ENCODE measurements at regions not wholly inside any gene's neighbourhood (a gene's known extent, or its start where the extent isn't known, plus 50 kb on each side); places are given as distances from the start of the nearest gene placed in this dataset.
"Not testable (repeated sequence)": the region's sequence is repeated elsewhere in the genome, so short reads cannot be mapped to it uniquely, and the experiment has no call there.

DNA sequence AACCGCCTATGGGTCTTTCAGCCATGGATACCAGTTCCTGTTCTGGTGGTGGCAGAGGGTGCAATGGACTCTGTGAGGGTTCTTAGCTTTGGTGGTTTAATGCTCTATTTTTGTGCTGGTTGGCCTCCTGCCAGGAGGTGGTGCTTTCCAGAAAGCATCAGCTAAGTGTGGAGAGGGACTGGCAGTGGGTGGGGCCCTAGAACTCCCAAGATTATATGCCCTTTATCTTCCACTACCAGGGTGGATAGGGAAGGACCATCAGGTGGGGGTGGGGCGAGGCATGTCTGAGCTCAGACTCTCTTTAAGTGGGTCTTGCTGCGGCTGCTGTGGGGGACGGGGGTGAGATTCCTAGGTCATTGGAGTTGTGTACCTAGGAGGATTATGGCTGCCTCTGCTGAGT is 298.3 kb upstream of the MAP3K7 start:
- not testable (repeated sequence) for DNase-seq (ENCODE audit: low spot score)

DNA sequence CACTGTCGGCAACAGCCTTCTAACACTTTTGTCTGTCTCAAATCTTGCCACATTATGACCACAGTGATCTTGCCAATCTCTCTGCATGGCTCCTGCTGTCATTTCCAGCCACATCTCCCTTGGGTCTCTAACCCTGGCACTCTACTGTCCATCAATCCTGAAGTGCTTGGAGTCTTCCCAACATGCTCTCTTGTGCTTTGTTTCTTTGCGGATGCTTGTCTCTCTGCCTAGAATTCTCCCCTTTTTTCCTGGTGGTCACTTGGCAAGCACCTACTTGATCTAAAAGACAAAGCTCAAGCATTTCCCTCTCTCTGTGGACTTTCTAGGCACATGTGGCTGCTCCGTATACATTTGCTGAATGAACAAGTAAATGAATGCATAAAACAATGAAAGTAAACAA is 290.7 kb upstream of the MAP3K7 start:
- DNase-seq (ENCODE audit: low spot score), result no peak

DNA sequence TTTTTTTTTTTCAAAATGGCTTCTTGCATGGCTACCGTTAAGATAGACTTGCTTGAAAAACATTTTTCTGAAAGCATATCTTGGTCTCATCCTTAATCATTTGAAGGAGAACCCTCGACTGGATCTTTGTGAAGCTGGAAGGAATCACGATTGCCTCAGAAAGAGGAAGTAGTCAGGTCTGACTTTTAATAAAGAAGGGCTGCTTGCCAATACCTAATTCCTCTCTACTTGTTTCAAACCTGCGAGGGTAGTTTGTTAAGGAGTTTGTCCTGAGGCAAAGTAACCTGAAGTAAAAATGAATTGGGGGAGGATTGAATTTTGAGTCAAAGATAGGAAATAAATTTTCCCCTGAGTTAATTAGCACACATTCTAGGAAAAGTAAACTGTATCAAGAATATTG is 288.1 kb upstream of the MAP3K7 start:
- no peak for DNase-seq (ENCODE audit: low spot score)

DNA sequence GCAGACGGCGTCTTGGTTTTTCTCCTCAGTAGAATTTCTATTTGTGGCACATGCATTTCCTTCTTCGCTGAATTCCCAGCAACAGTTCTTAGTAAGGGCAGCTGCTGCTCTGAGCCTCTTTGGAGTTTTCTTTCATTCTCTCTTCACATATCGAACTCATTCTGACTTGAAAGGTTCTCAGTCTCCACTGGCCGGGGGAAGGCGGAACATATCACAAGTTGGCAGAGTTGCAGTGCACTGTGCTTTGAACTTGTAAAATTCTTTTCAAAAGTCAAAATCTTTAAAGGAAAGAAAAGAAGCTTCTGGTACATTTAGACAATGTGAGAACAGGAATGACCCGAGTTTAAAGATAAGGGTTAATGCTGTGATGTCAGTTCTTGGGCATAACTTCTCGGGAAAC is 286.1 kb upstream of the MAP3K7 start:
- no peak for DNase-seq (ENCODE audit: low spot score)

DNA sequence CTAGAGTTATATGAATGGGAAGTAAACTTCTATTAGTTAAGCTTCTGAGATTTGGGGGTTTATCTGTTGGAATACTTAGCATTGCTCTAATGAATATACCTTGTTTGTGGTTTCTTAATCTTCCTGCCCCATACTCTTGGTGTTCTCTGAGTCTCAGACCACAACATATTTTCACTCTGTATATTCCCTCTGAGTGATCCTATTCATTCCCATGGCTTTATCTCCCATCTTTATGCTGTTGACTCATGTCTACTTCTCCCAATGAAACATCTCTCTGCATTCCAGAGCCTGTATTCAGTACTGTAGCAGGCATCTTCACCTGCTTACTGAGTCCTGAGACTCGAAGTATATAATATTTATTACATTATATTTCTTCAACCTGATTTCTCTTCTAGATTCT is 283.7 kb upstream of the MAP3K7 start:
- no peak for DNase-seq (ENCODE audit: low spot score)

DNA sequence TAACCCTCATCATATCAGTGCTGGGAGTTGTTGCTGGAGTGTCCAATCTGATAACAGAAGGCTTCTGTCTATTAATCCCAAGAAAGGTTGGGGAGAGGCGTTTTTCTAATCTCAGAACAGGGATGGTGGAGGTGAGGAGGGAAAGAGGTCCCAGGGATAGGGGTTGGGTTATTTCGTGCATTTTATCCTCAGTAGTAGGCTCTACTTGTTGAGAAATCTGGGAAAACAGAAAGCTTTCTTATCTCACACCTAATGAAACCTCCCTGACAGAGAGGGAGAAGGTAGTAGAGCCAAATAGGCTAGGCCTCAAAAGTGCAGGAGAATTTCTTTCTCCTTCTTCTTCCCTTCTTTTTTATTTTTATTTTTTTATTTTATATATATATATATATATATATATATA is 281.8 kb upstream of the MAP3K7 start:
- DNase-seq (ENCODE audit: low spot score), result no peak

DNA sequence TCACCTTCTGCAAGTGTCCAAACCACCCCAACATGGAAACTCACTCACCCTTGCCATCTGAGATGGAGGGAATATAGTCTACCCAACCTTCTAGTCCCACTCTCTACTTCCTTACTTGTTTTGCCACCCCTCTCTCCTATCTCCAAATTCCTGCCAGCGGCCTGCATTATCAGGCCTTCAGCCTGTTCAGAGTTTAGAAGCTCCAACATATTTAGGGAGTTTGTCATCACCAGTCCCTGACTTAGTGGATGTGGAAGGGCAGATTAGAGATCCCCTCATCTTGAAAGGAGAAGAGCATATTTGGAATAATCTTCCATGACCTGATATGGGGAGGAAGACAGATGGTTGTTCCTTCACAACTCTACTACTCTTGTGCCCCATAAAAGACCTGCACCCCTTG is 281.4 kb upstream of the MAP3K7 start:
- DNase-seq (ENCODE audit: low spot score), result no peak

DNA sequence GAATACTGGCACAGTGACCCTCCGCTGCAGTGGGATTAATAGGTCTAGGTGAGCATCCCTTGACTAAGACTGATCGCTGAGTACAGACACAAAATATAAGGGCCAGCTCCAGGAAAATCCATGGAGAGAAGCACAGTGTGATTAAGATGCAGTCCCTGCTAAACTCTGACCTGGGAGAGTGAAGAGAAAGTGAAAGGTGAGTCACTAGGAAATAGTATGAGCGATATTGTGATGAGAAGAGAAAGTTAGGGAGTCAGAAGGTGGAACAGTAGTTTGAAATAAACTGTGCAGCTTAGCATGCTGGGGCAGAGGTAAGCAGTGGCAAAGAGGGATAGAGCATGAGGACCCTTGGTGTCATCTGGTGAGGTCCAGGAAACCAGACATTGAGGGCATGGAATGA is 278.6 kb upstream of the MAP3K7 start:
- DNase-seq (ENCODE audit: low spot score), result no peak

DNA sequence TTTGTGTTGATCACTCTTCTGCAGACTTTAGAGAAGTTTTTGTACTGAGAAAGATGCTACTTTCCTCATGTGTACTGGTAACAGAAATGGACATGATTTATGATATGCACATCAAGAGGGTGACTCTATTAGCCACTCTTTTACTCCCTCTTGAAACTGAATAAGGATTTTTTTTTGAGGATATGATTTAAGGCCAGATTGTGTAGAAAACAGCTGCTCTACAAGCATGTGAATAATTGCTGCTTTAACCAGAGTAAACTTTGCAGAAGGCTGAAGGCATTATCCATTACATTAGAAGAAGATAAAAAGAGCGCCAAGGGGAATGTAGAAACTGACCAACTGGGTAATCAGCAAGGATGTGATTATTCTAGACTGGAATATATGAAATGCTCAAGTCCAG is 276.2 kb upstream of the MAP3K7 start:
- no peak for DNase-seq (ENCODE audit: low spot score)

DNA sequence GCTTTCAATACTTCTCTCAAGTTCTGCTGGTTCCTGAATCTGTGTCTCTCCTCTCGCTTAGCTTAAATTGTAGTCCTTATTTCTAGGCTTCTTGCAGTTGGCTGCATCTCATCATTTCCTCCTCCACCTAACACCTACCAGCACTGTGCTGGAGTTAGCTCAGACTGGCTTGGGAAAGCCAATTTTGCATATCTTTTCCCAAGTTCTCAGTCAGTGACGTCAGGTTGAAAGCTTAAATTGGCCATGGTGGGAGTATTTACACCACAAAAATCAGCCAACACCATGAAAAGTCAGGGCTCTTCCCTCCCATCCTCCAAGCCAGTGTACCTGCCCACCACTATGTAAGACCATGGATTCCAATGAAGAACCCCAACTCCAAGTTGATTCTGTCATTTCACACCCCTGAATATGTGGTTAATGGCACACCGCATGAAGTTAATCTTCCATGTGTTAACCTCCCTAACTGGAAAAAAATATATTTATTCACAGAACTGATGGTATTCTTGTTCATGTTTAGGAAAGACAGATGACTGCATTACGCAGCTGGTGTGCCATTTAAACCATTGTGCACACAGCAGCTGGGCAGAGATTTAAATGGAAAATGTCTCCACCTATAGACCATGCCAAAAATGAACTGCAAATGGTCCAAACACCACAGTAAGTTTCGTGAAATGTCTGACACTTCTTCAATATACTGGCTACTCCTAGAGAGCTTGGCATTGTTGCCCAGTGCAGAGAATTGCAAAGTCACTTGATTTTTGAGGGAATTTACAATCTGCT is 274.1 kb upstream of the MAP3K7 start:
- no peak for DNase-seq (ENCODE audit: low spot score)

DNA sequence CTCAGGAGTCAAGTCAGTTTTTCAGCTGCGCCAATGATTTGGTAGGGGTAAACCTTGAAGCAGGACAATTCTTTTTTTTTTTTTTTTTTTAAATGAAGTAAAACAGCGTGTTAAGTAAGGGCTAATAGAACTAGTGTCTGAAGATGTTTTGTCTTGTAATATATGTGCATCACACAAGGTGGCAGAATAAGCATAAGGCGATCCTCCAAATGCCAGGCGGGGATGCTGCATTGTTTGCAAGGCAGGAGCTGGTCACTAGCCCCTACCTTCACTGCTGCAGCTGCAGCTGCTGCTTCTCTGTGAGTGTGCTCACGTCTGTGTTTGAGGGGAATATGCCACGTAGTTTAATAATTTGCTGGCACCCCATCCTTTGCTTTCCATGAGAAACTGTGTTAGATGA is 272.7 kb upstream of the MAP3K7 start:
- DNase-seq (ENCODE audit: low spot score), result no peak

DNA sequence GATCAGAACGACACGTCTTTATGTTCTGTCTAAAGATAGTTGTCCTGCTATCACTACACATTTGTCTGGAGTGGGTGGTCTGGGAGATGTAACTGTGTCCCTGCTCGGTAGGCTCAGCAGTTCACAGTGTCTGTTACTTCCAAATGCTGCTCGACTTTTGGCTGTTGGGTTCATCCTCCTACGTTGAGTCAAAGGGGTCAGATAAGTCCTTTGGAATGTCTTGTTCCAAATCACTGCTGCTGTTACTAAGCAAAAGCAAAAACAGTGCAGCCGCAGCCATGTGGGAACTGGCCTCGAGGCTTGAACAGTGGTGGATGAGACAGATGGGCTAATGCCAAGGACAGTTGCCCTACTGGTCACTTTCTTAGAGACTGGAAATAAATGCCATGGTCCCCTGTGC is 272.2 kb upstream of the MAP3K7 start:
- DNase-seq (ENCODE audit: low spot score), result no peak

DNA sequence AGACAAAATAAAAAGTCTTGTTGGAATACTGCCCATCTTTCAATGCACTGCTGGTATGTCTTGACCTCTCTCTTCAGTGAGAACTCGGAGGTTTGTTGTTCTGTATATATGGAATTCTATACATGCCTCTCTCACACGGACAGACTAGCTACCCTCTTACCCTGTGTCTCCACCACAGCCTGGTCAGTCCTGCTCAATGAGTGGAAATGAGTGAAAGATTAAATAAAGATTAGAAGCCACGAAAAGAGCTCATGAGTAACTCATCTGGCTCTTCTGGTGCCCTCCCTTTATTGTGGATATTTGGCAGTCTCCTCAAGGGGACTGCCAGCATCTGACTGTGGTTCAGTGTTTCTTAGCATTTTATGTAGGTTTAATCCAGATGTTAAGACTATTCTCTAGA is 262.8 kb upstream of the MAP3K7 start:
- DNase-seq (ENCODE audit: low spot score), result no peak

DNA sequence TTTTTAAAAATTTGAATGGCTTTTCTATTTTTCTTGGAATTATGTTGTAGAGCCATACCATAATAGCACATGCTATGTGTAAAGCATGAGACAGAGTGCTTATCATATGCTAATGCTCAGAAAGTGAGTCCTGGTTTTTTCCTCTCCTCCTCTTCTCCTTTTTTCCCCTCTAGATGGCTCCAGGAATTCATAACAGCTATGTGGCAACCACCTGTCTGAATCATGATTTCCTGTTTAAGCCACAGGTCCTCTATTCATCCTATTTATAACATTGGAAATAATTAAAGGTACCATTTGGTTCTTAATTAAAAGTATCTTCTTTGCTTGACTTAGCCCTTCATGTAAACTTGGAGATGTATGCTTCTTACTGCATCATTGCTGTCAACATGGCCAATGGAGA is 260.0 kb upstream of the MAP3K7 start:
- no peak for DNase-seq (ENCODE audit: low spot score)

DNA sequence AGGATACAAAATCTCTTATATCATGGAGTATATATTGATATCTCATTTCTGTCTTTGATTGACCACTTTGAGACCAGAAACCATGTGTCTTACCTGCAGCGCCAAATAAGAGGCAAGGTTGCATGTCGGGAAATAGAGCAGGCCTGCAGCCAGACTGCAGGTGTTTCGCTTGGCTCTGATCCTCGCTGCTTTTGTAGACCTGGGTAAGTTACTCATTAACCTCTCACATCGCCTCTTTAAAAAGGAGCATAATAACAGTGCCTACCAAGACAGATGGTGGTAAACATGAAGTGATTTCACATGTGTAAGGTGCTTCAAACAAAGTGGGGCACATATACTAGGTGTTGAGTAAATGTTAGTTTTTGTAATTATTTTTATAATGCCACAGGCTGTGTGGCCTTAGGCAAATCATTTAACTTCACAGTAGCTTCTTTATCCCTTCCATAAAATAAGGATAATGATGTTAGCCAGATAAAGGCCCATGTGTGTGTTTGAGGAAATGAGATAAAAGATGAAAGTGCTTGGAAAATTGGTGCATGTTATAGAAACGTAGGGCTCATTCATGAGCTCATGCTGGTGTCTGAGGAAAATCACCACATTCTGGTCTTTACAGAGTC is 248.8 kb upstream of the MAP3K7 start:
- DNase-seq (ENCODE audit: low spot score), result no peak

DNA sequence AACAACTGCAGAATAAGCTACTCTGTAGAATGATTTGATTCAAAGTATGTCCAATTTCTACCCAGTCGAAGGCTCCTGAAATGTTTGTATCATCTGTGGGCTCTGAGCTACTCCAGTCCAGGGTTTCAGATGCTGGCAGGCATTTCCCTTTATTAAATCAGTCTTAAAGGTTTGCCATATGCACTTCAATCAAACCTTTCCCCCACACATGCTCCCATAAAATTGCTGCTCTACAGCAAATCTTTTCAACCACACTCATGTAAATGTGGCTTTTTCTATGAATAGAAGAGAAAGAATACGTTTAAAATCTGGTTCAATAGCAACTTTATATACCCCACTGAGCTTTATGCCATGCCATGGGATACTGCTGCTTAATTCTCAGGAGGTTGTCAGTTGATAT is 242.4 kb upstream of the MAP3K7 start:
- DNase-seq (ENCODE audit: low spot score), result no peak

DNA sequence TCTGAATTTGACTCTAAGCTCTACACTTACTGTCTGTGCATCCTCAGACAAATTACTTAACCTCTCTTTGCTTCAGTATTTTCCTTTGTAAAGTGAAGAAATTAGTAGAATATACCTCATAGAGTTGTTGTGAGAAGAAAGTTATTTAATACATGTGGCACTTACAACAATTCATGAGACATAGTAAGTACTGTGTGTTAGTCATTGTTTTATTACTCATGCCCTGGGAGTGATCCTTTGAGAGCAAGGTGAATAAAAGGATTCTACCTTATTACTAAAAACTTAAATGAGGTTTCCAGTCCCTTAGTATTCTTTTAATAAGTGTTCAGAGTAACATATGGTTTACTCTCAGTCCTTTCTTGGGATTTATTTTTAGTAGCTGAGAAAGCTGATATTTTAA is 233.6 kb upstream of the MAP3K7 start:
- no peak for DNase-seq (ENCODE audit: low spot score)

DNA sequence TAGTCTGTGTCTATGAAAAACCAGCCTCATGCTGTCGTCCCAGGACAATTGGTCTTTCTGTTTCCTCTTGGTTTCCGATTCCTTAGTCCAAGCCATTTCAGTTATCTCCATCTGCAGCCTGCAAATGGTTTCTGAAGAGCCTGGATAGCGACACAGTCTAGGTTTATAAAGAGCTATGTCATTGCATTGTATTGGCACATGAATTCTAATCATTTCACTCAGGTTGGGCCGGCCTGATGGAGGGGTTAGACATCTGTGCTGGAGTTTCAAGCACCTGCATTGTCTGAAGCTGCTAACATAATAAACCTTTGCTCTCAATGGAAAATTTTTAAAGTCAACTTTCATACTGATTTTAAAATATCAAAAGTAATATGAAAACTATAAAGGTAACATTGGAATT is 232.6 kb upstream of the MAP3K7 start:
- no peak for DNase-seq (ENCODE audit: low spot score)

DNA sequence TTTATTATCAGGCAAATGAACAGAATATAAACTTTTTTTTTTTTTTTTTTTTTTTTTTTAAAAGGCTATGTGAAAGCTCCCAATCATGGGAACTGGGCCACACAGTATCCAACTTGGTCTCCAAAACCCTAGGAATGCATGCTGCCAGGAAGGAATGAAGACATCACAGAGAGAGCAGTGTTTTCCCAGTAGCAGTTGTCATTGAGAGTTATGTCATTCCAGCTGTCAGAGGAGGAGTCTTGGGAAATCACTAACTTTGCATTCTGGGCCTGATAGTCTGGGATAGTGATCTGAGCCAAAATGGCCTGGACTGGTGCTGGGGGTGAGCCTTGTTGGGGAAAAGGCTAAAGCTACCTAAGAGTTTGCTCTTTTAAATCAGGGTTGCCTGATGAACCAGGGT is 231.3 kb upstream of the MAP3K7 start:
- no peak for DNase-seq (ENCODE audit: low spot score)

DNA sequence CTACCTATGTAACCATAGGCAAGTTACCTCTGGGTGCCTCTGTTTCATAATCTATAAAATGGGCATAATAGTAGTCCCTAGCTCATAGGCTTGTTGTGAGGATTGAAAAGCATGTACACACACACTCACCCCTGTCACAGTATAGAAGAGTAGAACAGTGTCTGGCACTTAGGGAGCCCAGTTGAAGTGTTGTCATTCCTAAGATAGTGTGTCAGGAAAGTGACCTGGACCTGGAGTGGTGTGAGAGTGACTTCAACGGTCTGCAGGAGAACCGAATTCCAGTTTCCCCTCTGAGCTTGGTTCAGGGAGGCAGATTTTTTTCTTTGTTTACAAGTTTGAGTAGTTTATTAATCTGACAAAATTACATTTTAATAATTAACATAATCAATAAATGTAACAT is 229.9 kb upstream of the MAP3K7 start:
- no peak for DNase-seq (ENCODE audit: low spot score)

DNA sequence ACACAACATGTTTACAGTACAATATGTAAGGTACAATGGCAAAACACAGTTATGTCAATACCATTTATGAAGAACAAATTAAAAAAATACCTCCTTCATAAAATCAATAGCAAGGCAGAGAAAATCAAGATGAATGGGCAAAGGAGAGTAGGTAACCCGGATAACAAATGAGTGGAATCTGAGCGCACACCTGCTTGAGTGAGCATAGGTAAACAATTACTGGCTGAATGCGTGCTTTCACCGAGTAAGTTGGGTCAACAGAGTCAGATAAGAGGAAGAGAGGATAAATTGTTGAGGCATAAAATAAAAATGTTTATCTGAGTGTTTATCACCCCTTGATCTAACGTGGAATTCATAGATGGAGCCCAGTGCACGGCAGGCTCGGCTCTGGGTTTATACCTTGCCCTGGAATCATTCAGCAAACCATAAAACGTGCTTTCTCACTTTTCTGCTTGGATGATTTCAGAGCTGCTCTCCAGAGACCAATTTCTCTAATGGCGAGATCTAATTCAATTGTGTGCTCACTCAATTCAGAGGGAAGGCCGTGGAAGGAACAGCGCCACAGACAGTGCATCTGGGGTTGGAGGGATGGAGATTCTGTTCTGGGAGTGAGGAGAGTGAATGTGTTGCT is 224.8 kb upstream of the MAP3K7 start:
- no peak for DNase-seq (ENCODE audit: low spot score)

DNA sequence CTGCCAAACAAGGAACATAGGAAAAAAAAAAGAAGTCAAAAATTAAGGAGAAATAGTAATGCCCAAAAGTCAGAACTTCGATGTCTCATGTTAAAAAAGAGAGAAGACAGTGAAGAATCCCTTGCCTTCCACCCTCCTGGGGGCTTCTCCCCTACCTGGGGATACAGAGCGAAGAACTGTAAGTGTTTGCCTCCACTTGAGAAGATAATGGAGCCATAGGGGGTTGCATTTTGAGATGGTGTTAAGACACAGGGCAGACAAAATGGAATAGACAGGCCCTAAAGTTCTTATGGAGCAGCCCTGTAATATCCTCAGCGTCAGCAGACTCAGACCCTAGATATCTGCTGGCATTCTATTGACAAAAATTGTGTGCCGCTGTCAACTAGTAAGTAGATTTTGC is 222.2 kb upstream of the MAP3K7 start:
- no peak for DNase-seq (ENCODE audit: low spot score)
